ENCODE measurements at regions not wholly inside any gene's neighbourhood (a gene's known extent, or its start where the extent isn't known, plus 50 kb on each side); places are given as distances from the start of the nearest gene placed in this dataset.

DNA sequence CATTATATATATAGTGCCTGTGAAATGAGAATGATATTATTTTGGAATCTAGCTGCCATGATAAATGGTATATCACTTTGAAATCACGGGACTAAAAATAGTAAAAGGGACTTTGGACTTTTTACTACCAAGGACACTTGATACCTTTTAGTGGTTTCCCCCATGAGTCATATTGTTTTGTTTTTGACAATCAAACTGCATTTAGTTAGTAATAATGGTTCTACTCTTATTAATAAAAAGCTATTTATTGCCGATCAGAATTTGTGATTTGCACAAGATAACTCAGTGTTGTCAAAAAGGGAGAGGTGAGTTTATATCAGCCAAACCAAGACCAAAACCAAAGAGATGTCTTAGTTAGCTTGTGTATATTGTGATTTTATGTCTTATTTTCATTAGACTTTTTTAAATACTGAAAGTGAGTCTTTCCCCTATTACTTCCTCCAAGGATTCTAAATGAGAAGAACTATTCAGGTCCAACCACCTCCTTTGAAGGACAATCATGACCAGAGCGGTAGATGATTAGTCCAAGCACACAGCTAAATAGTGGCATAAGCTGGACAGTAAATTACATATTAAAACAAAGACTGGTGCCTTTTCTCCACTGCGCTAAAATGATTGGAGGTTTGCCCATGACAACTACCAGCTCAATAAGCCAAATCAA, 281.7 kb upstream of the ESRRG start:
- no peak for TF ChIP-seq POLR2A (IDR thresholded peaks at IDR 0.05; ENCODE audit: low read depth, low read length)
- no peak for TF ChIP-seq POLR2AphosphoS5 (IDR thresholded peaks at IDR 0.05; ENCODE audit: low read depth, low read length)

Measured in GM12892 (cell line).